HG03521 (cell line): ENCODE measurements at regions not wholly inside any gene's neighbourhood (a gene's known extent, or its start where the extent isn't known, plus 50 kb on each side); places are given as distances from the start of the nearest gene placed in this dataset.
"Not testable (repeated sequence)": the region's sequence is repeated elsewhere in the genome, so short reads cannot be mapped to it uniquely, and the experiment has no call there.

Experiments
- ATAC-seq: cut with Tn5 transposase; IDR thresholded peaks from one replicate; pipeline ENCODE4 v1.9.1; 2021; ENCODE audit warnings: mild to moderate bottlenecking, moderate library complexity; ENCODE audit not compliant: unreplicated experiment

- no peak for ATAC-seq
Observed at GRCh38 chr6:111925296-111925695, 52.0 kb upstream of the FYN start.

GRCh38 chr6:111926731-111927302 lies 53.6 kb upstream of the FYN start:
- ATAC-seq: no peak

- no peak for ATAC-seq
Observed at GRCh38 chr6:111927321-111927720, 54.1 kb upstream of the FYN start.

GRCh38 chr6:111928139-111928538 lies 54.9 kb upstream of the FYN start:
- ATAC-seq: no peak

GRCh38 chr6:111934611-111935010 lies 61.4 kb upstream of the FYN start:
- ATAC-seq: not testable (repeated sequence)

GRCh38 chr6:111936718-111937117 lies 63.5 kb upstream of the FYN start:
- ATAC-seq: no peak

- ATAC-seq: no peak
Observed at GRCh38 chr6:111938710-111939109, 65.5 kb upstream of the FYN start.

GRCh38 chr6:111939902-111940301 lies 66.7 kb upstream of the FYN start:
- no peak for ATAC-seq

- no peak for ATAC-seq
Observed at GRCh38 chr6:111940801-111941200, 67.5 kb upstream of the FYN start.

GRCh38 chr6:111941686-111942330 lies 68.6 kb upstream of the FYN start:
- no peak for ATAC-seq

GRCh38 chr6:111942561-111942960 lies 69.3 kb upstream of the FYN start:
- no peak for ATAC-seq

- no peak for ATAC-seq
Observed at GRCh38 chr6:111943266-111943665, 70.0 kb upstream of the FYN start.

GRCh38 chr6:111943726-111944125 lies 70.5 kb upstream of the FYN start:
- ATAC-seq: no peak

GRCh38 chr6:111944541-111944940 lies 71.3 kb upstream of the FYN start:
- ATAC-seq: no peak

GRCh38 chr6:111949546-111949945 lies 76.3 kb upstream of the FYN start:
- ATAC-seq: no peak

GRCh38 chr6:111949984-111950383 lies 76.7 kb upstream of the FYN start:
- ATAC-seq: not testable (repeated sequence)

- no peak for ATAC-seq
Observed at GRCh38 chr6:111950661-111951496, 77.6 kb upstream of the FYN start.

- no peak for ATAC-seq
Observed at GRCh38 chr6:111951497-111952085, 78.3 kb upstream of the FYN start.

GRCh38 chr6:111952274-111952673 lies 79.0 kb upstream of the FYN start:
- no peak for ATAC-seq

GRCh38 chr6:111952821-111953540 lies 79.7 kb upstream of the FYN start:
- ATAC-seq: no peak

- no peak for ATAC-seq
Observed at GRCh38 chr6:111956098-111956497, 82.8 kb upstream of the FYN start.
